ENCODE measurements at regions not wholly inside any gene's neighbourhood (a gene's known extent, or its start where the extent isn't known, plus 50 kb on each side); places are given as distances from the start of the nearest gene placed in this dataset.

DNA sequence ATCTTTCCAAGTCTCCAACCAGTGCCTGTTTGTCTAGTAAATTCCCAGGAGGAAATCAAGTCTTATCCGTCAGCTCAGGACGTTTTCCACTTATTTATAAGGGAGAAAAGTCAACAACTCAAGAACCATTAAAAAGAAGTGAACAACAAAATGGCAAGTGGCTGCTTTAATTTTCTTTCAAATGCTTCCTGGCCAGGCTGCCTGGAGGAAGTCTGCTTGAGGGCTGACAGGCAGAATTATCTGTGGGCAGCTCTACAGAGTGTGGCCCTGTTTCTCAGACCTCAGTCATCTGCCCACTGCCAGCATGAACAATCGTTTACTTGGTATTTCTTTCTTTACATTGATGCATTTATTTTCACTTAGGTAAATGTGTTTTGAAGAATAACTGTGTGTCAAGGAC is 281.9 kb upstream of the ISX start:
- H3K27me3 ChIP-seq (ENCODE audit: control insufficient read depth in 1 of 2, insufficient read depth in 2 of 2, low read length in 2 of 2), result no peaks in the 10 kb centered on the region
- 3% methylated on average over 3 of the region's 3 CpGs for WGBS (ENCODE audit: low lambda C conversion rate)
- no peak for ATAC-seq
- H3K9ac ChIP-seq (ENCODE audit: insufficient read depth, low read depth, low read length), result no peak overlapping the region
- no peaks in the 10 kb centered on the region for H4K20me1 ChIP-seq (ENCODE audit: insufficient read depth, low read length)
- no peak overlapping the region for H3K27ac ChIP-seq (ENCODE audit: extremely low read length, insufficient read depth, low read length)
- ChIA-PET POLR2A (no interaction called here), CTCF (ENCODE audit: low intra/inter-chr PET ratio, low total read pairs) (no interaction called here)
- DNase-seq (ENCODE audit: low spot score), result no peak
- BruUV-seq (replicated peaks), result no TSS peak
- no peaks in the 10 kb centered on the region for H3K4me1 ChIP-seq (ENCODE audit: insufficient read depth, low read length)
- in situ Hi-C loops (cut with HindIII; ENCODE audit: extremely low pct_ligation_motif_present, low pct_unique_long_range_greater_than_20kb) (no loop called here), intact Hi-C loops (cut with micrococcal nuclease; ENCODE audit: unreplicated experiment) (no loop called here)
- no peak for FAIRE-seq
- H3K4me3 ChIP-seq (replicated peaks in 1 of 3; ENCODE audit: insufficient read depth in 1 of 3, low read depth in 2 of 3, low read length in 3 of 3), result no peak overlapping the region
- H2AFZ ChIP-seq (ENCODE audit: low read length), result no peak overlapping the region
- no peaks in the 10 kb centered on the region for H3K36me3 ChIP-seq (replicated peaks in 1 of 2; ENCODE audit: control insufficient read depth in 1 of 2, insufficient read depth in 2 of 2, low read length in 2 of 2)
- H3K4me2 ChIP-seq (ENCODE audit: low read depth, low read length), result no peak overlapping the region
- no peaks in the 10 kb centered on the region for H3K79me2 ChIP-seq (ENCODE audit: insufficient read depth, low read length)
- H3K9me3 ChIP-seq (ENCODE audit: low read length), result no peaks in the 10 kb centered on the region
- TF ChIP-seq ZNF207 (IDR thresholded peaks at IDR 0.05; ENCODE audit: borderline replicate concordance) (no peak), ZNF577 (CRISPR knock-in tag; IDR thresholded peaks at IDR 0.05; ENCODE audit: borderline replicate concordance, low read depth) (no peak), ZNF205 (CRISPR knock-in tag; IDR thresholded peaks at IDR 0.05) (no peak), FOSL2 (CRISPR knock-in tag; IDR thresholded peaks at IDR 0.05) (no peak), KDM5A (IDR thresholded peaks at IDR 0.05; ENCODE audit: borderline replicate concordance, low read length) (no peak)
- TF ChIP-seq, protein P1, sequence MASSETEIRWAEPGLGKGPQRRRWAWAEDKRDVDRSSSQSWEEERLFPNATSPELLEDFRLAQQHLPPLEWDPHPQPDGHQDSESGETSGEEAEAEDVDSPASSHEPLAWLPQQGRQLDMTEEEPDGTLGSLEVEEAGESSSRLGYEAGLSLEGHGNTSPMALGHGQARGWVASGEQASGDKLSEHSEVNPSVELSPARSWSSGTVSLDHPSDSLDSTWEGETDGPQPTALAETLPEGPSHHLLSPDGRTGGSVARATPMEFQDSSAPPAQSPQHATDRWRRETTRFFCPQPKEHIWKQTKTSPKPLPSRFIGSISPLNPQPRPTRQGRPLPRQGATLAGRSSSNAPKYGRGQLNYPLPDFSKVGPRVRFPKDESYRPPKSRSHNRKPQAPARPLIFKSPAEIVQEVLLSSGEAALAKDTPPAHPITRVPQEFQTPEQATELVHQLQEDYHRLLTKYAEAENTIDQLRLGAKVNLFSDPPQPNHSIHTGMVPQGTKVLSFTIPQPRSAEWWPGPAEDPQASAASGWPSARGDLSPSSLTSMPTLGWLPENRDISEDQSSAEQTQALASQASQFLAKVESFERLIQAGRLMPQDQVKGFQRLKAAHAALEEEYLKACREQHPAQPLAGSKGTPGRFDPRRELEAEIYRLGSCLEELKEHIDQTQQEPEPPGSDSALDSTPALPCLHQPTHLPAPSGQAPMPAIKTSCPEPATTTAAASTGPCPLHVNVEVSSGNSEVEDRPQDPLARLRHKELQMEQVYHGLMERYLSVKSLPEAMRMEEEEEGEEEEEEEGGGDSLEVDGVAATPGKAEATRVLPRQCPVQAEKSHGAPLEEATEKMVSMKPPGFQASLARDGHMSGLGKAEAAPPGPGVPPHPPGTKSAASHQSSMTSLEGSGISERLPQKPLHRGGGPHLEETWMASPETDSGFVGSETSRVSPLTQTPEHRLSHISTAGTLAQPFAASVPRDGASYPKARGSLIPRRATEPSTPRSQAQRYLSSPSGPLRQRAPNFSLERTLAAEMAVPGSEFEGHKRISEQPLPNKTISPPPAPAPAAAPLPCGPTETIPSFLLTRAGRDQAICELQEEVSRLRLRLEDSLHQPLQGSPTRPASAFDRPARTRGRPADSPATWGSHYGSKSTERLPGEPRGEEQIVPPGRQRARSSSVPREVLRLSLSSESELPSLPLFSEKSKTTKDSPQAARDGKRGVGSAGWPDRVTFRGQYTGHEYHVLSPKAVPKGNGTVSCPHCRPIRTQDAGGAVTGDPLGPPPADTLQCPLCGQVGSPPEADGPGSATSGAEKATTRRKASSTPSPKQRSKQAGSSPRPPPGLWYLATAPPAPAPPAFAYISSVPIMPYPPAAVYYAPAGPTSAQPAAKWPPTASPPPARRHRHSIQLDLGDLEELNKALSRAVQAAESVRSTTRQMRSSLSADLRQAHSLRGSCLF (CRISPR knock-in tag; IDR thresholded peaks at IDR 0.05; ENCODE audit: borderline replicate concordance), result no peak
- TF ChIP-seq, protein P2, sequence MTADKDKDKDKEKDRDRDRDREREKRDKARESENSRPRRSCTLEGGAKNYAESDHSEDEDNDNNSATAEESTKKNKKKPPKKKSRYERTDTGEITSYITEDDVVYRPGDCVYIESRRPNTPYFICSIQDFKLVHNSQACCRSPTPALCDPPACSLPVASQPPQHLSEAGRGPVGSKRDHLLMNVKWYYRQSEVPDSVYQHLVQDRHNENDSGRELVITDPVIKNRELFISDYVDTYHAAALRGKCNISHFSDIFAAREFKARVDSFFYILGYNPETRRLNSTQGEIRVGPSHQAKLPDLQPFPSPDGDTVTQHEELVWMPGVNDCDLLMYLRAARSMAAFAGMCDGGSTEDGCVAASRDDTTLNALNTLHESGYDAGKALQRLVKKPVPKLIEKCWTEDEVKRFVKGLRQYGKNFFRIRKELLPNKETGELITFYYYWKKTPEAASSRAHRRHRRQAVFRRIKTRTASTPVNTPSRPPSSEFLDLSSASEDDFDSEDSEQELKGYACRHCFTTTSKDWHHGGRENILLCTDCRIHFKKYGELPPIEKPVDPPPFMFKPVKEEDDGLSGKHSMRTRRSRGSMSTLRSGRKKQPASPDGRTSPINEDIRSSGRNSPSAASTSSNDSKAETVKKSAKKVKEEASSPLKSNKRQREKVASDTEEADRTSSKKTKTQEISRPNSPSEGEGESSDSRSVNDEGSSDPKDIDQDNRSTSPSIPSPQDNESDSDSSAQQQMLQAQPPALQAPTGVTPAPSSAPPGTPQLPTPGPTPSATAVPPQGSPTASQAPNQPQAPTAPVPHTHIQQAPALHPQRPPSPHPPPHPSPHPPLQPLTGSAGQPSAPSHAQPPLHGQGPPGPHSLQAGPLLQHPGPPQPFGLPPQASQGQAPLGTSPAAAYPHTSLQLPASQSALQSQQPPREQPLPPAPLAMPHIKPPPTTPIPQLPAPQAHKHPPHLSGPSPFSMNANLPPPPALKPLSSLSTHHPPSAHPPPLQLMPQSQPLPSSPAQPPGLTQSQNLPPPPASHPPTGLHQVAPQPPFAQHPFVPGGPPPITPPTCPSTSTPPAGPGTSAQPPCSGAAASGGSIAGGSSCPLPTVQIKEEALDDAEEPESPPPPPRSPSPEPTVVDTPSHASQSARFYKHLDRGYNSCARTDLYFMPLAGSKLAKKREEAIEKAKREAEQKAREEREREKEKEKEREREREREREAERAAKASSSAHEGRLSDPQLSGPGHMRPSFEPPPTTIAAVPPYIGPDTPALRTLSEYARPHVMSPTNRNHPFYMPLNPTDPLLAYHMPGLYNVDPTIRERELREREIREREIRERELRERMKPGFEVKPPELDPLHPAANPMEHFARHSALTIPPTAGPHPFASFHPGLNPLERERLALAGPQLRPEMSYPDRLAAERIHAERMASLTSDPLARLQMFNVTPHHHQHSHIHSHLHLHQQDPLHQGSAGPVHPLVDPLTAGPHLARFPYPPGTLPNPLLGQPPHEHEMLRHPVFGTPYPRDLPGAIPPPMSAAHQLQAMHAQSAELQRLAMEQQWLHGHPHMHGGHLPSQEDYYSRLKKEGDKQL (CRISPR knock-in tag; IDR thresholded peaks at IDR 0.05; ENCODE audit: low read depth), result no peak
- TF ChIP-seq, protein P3, sequence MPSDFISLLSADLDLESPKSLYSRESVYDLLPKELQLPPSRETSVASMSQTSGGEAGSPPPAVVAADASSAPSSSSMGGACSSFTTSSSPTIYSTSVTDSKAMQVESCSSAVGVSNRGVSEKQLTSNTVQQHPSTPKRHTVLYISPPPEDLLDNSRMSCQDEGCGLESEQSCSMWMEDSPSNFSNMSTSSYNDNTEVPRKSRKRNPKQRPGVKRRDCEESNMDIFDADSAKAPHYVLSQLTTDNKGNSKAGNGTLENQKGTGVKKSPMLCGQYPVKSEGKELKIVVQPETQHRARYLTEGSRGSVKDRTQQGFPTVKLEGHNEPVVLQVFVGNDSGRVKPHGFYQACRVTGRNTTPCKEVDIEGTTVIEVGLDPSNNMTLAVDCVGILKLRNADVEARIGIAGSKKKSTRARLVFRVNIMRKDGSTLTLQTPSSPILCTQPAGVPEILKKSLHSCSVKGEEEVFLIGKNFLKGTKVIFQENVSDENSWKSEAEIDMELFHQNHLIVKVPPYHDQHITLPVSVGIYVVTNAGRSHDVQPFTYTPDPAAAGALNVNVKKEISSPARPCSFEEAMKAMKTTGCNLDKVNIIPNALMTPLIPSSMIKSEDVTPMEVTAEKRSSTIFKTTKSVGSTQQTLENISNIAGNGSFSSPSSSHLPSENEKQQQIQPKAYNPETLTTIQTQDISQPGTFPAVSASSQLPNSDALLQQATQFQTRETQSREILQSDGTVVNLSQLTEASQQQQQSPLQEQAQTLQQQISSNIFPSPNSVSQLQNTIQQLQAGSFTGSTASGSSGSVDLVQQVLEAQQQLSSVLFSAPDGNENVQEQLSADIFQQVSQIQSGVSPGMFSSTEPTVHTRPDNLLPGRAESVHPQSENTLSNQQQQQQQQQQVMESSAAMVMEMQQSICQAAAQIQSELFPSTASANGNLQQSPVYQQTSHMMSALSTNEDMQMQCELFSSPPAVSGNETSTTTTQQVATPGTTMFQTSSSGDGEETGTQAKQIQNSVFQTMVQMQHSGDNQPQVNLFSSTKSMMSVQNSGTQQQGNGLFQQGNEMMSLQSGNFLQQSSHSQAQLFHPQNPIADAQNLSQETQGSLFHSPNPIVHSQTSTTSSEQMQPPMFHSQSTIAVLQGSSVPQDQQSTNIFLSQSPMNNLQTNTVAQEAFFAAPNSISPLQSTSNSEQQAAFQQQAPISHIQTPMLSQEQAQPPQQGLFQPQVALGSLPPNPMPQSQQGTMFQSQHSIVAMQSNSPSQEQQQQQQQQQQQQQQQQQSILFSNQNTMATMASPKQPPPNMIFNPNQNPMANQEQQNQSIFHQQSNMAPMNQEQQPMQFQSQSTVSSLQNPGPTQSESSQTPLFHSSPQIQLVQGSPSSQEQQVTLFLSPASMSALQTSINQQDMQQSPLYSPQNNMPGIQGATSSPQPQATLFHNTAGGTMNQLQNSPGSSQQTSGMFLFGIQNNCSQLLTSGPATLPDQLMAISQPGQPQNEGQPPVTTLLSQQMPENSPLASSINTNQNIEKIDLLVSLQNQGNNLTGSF (CRISPR knock-in tag; IDR thresholded peaks at IDR 0.05), result no peak

Measured in HepG2 (cell line).